B cell (primary cell): ENCODE measurements at regions not wholly inside any gene's neighbourhood (a gene's known extent, or its start where the extent isn't known, plus 50 kb on each side); places are given as distances from the start of the nearest gene placed in this dataset.

Experiments
- EZH2 ChIP-seq: IDR thresholded peaks from 2 replicates; pipeline ENCODE4 v1.6.1; 2012; ENCODE audit warnings: borderline replicate concordance, low read depth, mild to moderate bottlenecking, moderate library complexity, low read length; ENCODE audit not compliant: insufficient read depth, poor library complexity, severe bottlenecking
- TF ChIP-seq, protein P1 (sequence below): fragments of 200-600 bp; IDR thresholded peaks from one replicate; pipeline ENCODE4 v1.8.0; 2022; ENCODE audit warnings: antibody characterized with exemption, mild to moderate bottlenecking

DNA sequence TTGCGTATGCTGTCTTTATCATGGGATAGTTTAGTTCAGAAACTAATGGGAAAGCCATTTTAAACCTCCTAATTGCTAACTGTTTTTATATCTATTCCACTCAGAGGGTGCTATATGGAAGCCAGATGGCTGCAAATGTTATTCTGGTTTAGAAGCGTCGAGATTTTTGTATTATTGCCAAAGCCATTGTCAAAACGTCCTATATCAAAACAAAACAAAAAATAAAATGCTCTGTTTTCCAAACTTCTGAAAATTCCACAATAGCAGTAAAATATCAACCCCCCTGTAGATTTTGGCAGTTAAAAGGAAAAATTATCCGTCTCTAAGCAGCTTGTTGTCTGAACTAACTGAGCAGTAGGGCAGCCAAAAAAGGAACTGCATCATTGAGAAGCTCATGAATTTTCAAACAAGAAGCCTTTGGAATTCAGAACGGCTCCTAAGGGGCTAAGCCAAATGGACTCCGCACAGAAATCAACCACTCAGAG, 195.4 kb upstream of the CWC22 start:
- TF ChIP-seq, protein P1, sequence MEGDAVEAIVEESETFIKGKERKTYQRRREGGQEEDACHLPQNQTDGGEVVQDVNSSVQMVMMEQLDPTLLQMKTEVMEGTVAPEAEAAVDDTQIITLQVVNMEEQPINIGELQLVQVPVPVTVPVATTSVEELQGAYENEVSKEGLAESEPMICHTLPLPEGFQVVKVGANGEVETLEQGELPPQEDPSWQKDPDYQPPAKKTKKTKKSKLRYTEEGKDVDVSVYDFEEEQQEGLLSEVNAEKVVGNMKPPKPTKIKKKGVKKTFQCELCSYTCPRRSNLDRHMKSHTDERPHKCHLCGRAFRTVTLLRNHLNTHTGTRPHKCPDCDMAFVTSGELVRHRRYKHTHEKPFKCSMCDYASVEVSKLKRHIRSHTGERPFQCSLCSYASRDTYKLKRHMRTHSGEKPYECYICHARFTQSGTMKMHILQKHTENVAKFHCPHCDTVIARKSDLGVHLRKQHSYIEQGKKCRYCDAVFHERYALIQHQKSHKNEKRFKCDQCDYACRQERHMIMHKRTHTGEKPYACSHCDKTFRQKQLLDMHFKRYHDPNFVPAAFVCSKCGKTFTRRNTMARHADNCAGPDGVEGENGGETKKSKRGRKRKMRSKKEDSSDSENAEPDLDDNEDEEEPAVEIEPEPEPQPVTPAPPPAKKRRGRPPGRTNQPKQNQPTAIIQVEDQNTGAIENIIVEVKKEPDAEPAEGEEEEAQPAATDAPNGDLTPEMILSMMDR: no peak
- TF ChIP-seq EZH2: no peak
